ENCODE measurements at regions not wholly inside any gene's neighbourhood (a gene's known extent, or its start where the extent isn't known, plus 50 kb on each side); places are given as distances from the start of the nearest gene placed in this dataset.

DNA sequence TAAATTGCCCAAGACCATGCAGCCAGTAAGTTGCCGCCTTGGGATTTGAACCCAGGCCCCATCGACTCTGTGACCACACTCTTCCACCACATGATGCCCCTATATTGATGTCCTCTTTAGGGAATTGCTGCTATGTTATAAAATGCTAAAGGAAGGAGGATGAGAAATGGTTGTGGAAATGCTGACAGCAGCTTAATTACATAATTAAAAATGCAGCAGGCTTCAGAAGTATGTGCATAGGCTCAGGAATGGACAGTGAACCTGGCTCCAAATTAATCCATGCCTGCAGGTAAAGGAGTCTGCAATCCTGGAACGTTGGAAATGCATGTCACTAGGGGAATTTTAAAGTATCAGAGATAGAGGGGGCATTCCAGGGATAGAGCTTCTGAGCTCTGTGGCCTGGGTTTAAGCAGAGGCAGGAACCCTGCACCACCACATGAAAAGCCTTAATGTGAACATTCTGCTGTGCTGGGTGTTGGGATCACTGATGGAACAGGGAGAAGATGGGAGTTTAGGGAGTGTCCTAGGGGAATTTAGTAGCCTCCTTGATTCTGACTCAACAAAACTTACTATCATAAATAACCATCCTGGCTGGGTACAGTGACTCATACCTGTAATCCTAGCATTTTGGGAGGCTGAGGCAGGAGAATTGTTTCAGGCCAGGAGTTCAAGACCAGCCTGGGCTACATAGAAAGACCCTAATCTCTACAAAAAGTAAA lies 76.1 kb upstream of the CCDC85A start:
- Histone ChIP-seq H3K36me3 (replicated peaks in 1 of 2; ENCODE audit: insufficient read depth in 1 of 2, low read depth in 2 of 2) (no peaks in the 10 kb centered on the region), H3K4me1 (no peaks in the 10 kb centered on the region), H3K27ac (no peak overlapping the region), H3K4me3 (no peak overlapping the region), H3K27me3 (no peaks in the 10 kb centered on the region), H3K9me3 (no peaks in the 10 kb centered on the region)
- WGBS, 2 donors: 65 to 68% methylated on average over 3 of the region's 3 CpGs
- ATAC-seq (no peak), DNase-seq (no peak)
- intact Hi-C loops (cut with DNase I): no loop called here
- no peak for TF ChIP-seq CTCF (IDR thresholded peaks at IDR 0.05)
- TF ChIP-seq POLR2A (IDR thresholded peaks at IDR 0.05): no peak

DNA sequence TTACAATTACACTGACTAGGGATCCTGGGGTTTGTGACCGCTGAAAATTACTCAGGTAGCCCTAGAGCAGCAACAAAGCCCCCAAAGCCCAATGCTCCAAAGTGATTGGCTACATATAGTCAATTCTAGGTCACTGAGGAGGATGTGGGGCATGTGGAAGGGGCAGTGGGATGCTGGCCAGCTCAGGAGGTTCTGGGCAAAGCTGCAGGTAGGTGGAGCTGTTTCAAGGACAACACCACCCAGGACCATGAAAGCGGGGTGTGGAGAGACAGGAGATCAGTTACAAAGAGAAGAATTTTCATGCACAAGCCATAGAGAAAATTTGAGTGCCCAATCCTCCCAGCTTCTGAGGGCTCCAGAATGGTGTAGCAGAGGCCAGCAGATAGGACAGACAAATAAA lies 75.0 kb upstream of the CCDC85A start:
- DNase-seq: peak in 3 of 4 donors; percentile 6 to 40 (median 32)
- TF ChIP-seq CTCF (IDR thresholded peaks at IDR 0.05): peak in 2 of 7 experiments; percentile 26 to 28
- TF ChIP-seq POLR2A (IDR thresholded peaks at IDR 0.05): no peak
- ATAC-seq: no peak
- Histone ChIP-seq H3K9me3 (no peaks in the 10 kb centered on the region), H3K27ac (no peak overlapping the region), H3K27me3 (no peaks in the 10 kb centered on the region), H3K36me3 (replicated peaks in 1 of 2; ENCODE audit: insufficient read depth in 1 of 2, low read depth in 2 of 2) (no peaks in the 10 kb centered on the region), H3K4me3 (no peak overlapping the region), H3K4me1 (no peaks in the 10 kb centered on the region)
- intact Hi-C loops (cut with DNase I): no loop called here
- 35 to 62% methylated on average over 2 of the region's 2 CpGs for WGBS, 2 donors

- Histone ChIP-seq H3K4me3 (no peak overlapping the region), H3K36me3 (replicated peaks in 1 of 2; ENCODE audit: insufficient read depth in 1 of 2, low read depth in 2 of 2) (no peaks in the 10 kb centered on the region), H3K9me3 (no peaks in the 10 kb centered on the region), H3K27ac (no peak overlapping the region), H3K4me1 (no peaks in the 10 kb centered on the region), H3K27me3 (no peaks in the 10 kb centered on the region)
- TF ChIP-seq CTCF (IDR thresholded peaks at IDR 0.05) (no peak), POLR2A (IDR thresholded peaks at IDR 0.05) (no peak)
- ATAC-seq (no peak), DNase-seq (no peak)
- intact Hi-C loops (cut with DNase I): no loop called here
Measured at GRCh38 chr2:56109994-56110393, 73.8 kb upstream of the CCDC85A start.

DNA sequence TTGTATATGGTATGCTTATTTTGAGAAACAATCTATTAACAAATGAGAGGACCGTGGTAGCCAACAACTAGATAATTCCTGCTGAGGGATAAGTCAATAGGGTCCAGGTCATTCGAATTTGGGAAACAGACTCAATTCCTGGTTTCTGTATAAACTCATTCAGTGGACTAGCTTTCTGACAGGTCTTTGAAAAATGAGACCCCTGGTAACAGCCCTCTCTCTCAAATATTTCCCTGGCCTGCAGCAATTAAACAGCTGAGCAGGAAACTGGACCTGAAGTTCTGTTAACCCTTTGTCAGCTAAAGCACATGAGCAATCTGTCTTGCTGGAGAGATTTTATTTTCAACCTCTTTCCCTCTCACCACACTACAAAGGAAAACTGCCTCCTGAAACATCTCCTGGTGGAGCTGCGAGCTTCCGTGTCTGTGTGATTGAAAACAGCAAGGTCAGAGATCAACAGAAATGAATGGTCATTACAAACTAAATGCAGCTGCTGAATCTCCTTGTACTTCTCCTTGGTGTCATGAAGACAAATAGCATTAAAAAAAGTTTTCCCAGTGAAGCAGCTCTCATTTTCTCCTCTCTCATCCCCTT lies 70.3 kb upstream of the CCDC85A start:
- Histone ChIP-seq H3K9me3 (no peaks in the 10 kb centered on the region), H3K4me3 (no peak overlapping the region), H3K4me1 (no peaks in the 10 kb centered on the region), H3K36me3 (replicated peaks in 1 of 2; ENCODE audit: insufficient read depth in 1 of 2, low read depth in 2 of 2) (no peaks in the 10 kb centered on the region), H3K27me3 (no peaks in the 10 kb centered on the region), H3K27ac (no peak overlapping the region)
- DNase-seq: no peak
- no peak for TF ChIP-seq POLR2A (IDR thresholded peaks at IDR 0.05)
- TF ChIP-seq CTCF (IDR thresholded peaks at IDR 0.05): no peak
- no peak for ATAC-seq
- 39 to 49% methylated on average over 4 of the region's 4 CpGs for WGBS, 2 donors
- intact Hi-C loops (cut with DNase I): no loop called here

DNA sequence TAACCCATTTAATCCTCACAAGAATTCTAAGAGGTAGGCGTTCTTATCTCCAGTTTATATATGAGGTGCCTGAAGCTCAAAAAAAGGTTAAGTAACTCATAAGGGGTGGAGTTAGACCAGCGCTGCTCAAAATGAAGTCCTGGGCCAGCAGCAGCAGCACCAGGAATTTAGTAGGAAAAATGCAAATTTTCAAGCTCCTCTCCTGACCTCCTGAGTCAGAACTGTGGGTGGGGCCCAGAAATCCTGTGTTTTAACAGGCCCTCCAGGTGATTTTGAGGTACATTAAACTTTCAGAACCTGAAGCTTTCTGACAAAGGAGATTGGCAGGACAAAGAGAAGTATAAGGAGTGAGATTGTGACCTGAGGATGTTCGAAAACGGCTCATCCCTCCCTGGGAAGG lies 66.0 kb upstream of the CCDC85A start:
- Histone ChIP-seq H3K4me1 (no peaks in the 10 kb centered on the region), H3K9me3 (no peaks in the 10 kb centered on the region), H3K36me3 (replicated peaks in 1 of 2; ENCODE audit: insufficient read depth in 1 of 2, low read depth in 2 of 2) (no peaks in the 10 kb centered on the region), H3K27me3 (no peaks in the 10 kb centered on the region), H3K4me3 (no peak overlapping the region), H3K27ac (no peak overlapping the region)
- TF ChIP-seq POLR2A (IDR thresholded peaks at IDR 0.05): no peak
- ATAC-seq (no peak), DNase-seq (no peak)
- 74 to 81% methylated on average over 4 of the region's 4 CpGs for WGBS, 2 donors
- intact Hi-C loops (cut with DNase I): no loop called here
